Type B pancreatic cell (in vitro differentiated cells): ENCODE measurements at regions not wholly inside any gene's neighbourhood (a gene's known extent, or its start where the extent isn't known, plus 50 kb on each side); places are given as distances from the start of the nearest gene placed in this dataset.

Source experiments
- DNase-seq: peaks from one replicate; pipeline ENCODE4 v3.0.0; 2021; ENCODE audit warnings: mixed read lengths; ENCODE audit not compliant: unreplicated experiment; ENCODE audit errors: extremely low spot score
- H3K27ac Mint-ChIP-seq: 2 replicates; pipeline ENCODE4 v1.8.0; 2021; ENCODE audit warnings: mild to moderate bottlenecking, mixed read lengths
- H3K27me3 Mint-ChIP-seq: 2 replicates; pipeline ENCODE4 v1.8.0; 2021; ENCODE audit warnings: mixed read lengths
- H3K36me3 Mint-ChIP-seq: 2 replicates; pipeline ENCODE4 v1.8.0; 2021; ENCODE audit warnings: mixed read lengths
- H3K4me1 Mint-ChIP-seq: one replicate; pipeline ENCODE4 v1.8.0; 2021; ENCODE audit warnings: mixed read lengths; ENCODE audit not compliant: unreplicated experiment
- H3K4me3 Mint-ChIP-seq: 2 replicates; pipeline ENCODE4 v1.8.0; 2021; ENCODE audit warnings: mild to moderate bottlenecking, mixed read lengths
- H3K9me3 Mint-ChIP-seq: 2 replicates; pipeline ENCODE4 v1.8.0; 2021; ENCODE audit warnings: mixed read lengths
- CTCF ChIP-seq: fragments of 200-600 bp; sonication (generic); conservative IDR thresholded peaks from 2 replicates; pipeline ENCODE4 v1.5.0; 2021; ENCODE audit warnings: antibody characterized with exemption, mild to moderate bottlenecking

GRCh38 chr7:22651534-22652243, 75.3 kb upstream of the IL6 start:
- H3K27me3 Mint-ChIP-seq: no peaks in the 10 kb centered on the region
- peaks cover 5% of the 10 kb centered on the region for H3K4me1 Mint-ChIP-seq
- no peak for TF ChIP-seq CTCF
- H3K4me3 Mint-ChIP-seq: no peak overlapping the region
- no peak for DNase-seq
- peaks cover 5% of the 10 kb centered on the region for H3K9me3 Mint-ChIP-seq
- H3K36me3 Mint-ChIP-seq: no peaks in the 10 kb centered on the region
- H3K27ac Mint-ChIP-seq: no peak overlapping the region

DNA sequence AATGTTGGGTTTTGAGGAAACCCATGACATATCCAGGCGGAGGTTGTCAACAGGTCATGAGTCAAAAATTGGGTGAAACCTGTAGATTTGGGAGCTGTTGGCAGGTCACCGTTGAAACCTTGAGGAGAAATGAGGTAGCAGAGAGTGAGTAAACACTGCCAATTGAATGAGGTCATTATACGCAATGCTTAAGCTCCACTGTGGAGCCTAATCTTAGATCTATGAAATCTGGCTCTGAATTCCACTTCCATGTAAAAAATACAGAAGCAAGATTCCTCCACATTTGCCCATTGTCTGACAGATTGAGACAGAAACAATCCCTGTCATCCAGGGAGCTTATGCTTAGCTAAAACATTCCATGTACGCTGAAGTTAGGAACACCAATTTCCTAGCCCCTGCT, 76.0 kb upstream of the IL6 start:
- no peak overlapping the region for H3K27ac Mint-ChIP-seq
- peaks cover 5% of the 10 kb centered on the region for H3K9me3 Mint-ChIP-seq

GRCh38 chr7:22649686-22650085, 77.3 kb upstream of the IL6 start:
- Mint-ChIP-seq H3K27me3 (no peaks in the 10 kb centered on the region), H3K27ac (no peak overlapping the region), H3K9me3 (peaks cover 10% of the 10 kb centered on the region), H3K4me1 (peaks cover 5% of the 10 kb centered on the region), H3K4me3 (no peak overlapping the region), H3K36me3 (no peaks in the 10 kb centered on the region)
- TF ChIP-seq CTCF: no peak
- no peak for DNase-seq

More for the DNA sequence above, 76.0 kb upstream of the IL6 start:
- TF ChIP-seq CTCF: no peak
- peaks cover 5% of the 10 kb centered on the region for H3K4me1 Mint-ChIP-seq
- no peak for DNase-seq
- H3K36me3 Mint-ChIP-seq: no peaks in the 10 kb centered on the region
- no peak overlapping the region for H3K4me3 Mint-ChIP-seq
- H3K27me3 Mint-ChIP-seq: no peaks in the 10 kb centered on the region

GRCh38 chr7:22647451-22648257, 79.3 kb upstream of the IL6 start:
- Mint-ChIP-seq H3K4me1 (no peaks in the 10 kb centered on the region), H3K27me3 (no peaks in the 10 kb centered on the region), H3K9me3 (peaks cover 20% of the 10 kb centered on the region), H3K27ac (no peak overlapping the region), H3K36me3 (no peaks in the 10 kb centered on the region), H3K4me3 (no peak overlapping the region)
- no peak for DNase-seq
- no peak for TF ChIP-seq CTCF

DNA sequence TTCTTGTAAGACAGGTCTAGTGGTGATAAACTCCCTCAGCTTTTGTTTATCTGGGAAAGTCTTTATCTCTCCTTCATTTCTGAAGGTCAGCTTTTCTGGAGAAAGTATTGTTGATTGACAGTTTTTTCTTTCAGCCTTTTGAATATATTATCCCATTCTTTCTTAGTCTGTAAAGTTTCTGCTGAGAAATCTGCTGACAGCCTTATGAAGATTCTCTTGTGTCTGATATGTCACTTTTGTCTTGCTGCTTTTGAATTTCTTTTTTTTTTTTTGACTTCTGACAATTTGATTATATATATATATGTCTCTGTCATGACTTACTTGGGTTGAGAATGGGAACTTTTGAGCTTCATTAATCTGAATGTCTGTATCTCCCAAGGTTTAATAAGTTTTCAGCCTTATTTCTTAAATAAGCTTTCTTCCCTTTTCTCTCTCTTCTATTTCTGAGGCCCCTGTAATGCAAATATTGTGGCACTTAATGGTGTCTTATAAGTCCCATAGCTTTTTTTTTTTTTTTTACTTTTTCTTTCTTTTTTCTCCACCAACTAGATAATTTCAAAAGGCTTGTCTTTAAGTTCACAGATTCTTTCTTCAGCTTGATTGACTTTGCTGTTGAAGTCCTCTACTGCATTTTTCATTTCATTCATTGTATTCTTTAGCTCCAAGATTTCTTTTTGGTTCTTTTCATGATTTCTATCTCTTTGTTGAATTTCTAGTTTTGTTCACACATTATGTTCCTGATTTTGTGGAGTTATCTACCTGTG, 81.4 kb upstream of the IL6 start:
- Mint-ChIP-seq H3K36me3 (no peaks in the 10 kb centered on the region), H3K27ac (no peak overlapping the region), H3K4me1 (no peaks in the 10 kb centered on the region), H3K27me3 (no peaks in the 10 kb centered on the region), H3K4me3 (no peak overlapping the region), H3K9me3 (peaks cover 17% of the 10 kb centered on the region)
- no peak for TF ChIP-seq CTCF
- no peak for DNase-seq
